ENCODE measurements at regions not wholly inside any gene's neighbourhood (a gene's known extent, or its start where the extent isn't known, plus 50 kb on each side); places are given as distances from the start of the nearest gene placed in this dataset.
"Not testable (repeated sequence)": the region's sequence is repeated elsewhere in the genome, so short reads cannot be mapped to it uniquely, and the experiment has no call there.

DNA sequence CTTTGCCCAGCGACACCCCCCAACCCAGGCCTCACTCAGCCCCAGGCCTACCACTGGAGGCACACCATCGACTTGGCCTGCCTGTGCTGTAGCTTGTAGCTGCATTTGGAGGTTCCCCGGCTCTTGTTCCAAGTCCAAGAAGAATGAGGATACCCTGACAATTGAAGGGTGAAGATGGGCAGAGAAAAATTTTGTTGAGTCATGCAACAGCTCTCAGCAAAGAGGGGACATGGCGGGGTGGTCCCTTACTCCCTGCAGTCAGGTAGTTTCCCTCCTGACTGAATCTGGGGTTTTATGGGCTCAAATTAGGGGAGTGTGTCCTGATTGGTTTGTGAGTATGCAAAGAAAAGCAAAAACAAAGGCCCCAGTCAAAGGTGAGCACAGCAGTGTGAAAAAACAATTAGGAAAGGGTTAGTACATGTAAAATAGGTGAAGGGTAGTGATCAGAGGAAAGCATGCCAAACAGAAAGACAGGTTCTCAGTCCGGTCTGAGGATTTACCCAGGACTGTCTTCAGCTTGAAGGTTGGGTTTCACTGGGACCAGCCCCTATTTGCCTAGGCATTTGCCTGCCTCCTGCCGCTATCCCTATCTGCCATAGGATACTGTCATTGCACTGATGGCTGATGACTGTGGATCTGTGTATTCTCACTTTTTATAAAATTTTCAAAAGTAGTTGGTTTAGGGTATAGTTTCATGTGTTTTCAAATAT lies 316.4 kb upstream of the RND3 start:
- H3K27me3 ChIP-seq (ENCODE audit: insufficient read depth, low read depth), result no peaks in the 10 kb centered on the region
- no peak overlapping the region for H3K4me2 ChIP-seq
- ChIA-PET CTCF (no interaction called here), POLR2A (ENCODE audit: unreplicated experiment) (no interaction called here)
- H4K20me1 ChIP-seq (ENCODE audit: insufficient read depth), result no peaks in the 10 kb centered on the region
- no peak for DNase-seq
- no peaks in the 10 kb centered on the region for H3K36me3 ChIP-seq (ENCODE audit: low read depth)
- no TSS peak for BruUV-seq (replicated peaks)
- no peak for TF ChIP-seq CTCF (conservative IDR thresholded peaks at IDR 0.05)
- no peak for TF ChIP-seq EZH2 (IDR thresholded peaks at IDR 0.05; ENCODE audit: low read depth)
- no peak overlapping the region for H3K27ac ChIP-seq
- no peak overlapping the region for H3K4me3 ChIP-seq
- no peak overlapping the region for H2AFZ ChIP-seq
- intact Hi-C loops (cut with micrococcal nuclease; ENCODE audit: unreplicated experiment), result no loop called here
- H3F3A ChIP-seq (ENCODE audit: insufficient read depth, low read depth), result no peaks in the 10 kb centered on the region
- no peaks in the 10 kb centered on the region for H3K9me2 ChIP-seq (ENCODE audit: insufficient read depth)
- H3K9me3 ChIP-seq (ENCODE audit: insufficient read depth, low read depth), result no peaks in the 10 kb centered on the region
- no peaks in the 10 kb centered on the region for H3K4me1 ChIP-seq (replicated peaks; ENCODE audit: insufficient read depth)
- H3K79me2 ChIP-seq (ENCODE audit: low read depth), result no peaks in the 10 kb centered on the region

- ChIA-PET CTCF (no interaction called here), POLR2A (ENCODE audit: unreplicated experiment) (no interaction called here)
- no peak for DNase-seq
Observed at GRCh38 chr2:150802635-150803034, 315.2 kb upstream of the RND3 start.

DNA sequence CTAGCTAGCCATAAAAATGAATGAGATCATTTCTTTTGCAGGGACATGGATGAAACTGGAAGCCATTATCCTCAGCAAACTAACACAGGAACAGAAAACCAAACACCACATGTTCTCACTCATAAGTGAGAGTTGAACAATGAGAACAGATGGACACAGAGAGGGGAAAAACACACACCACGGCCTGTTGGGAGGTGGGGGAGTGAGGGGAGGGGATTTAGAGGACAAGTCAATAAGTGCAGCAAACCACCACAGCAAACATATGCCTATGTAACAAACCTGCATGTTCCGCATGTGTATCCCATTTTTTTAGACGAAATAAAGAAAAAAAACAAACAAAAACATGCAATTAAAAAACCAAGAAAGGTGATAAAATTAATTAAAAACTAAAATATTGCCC lies 308.8 kb upstream of the RND3 start:
- H3K9me3 ChIP-seq (ENCODE audit: insufficient read depth, low read depth); H3K27me3 ChIP-seq (ENCODE audit: insufficient read depth, low read depth); H3K79me2 ChIP-seq (ENCODE audit: low read depth); POLR2A ChIA-PET (ENCODE audit: unreplicated experiment); DNase-seq; CTCF ChIA-PET; H3K4me2 ChIP-seq; H3K4me3 ChIP-seq; H2AFZ ChIP-seq; H4K20me1 ChIP-seq (ENCODE audit: insufficient read depth); BruUV-seq (replicated peaks); H3K36me3 ChIP-seq (ENCODE audit: low read depth); H3K9me2 ChIP-seq (ENCODE audit: insufficient read depth); intact Hi-C loops (cut with micrococcal nuclease; ENCODE audit: unreplicated experiment); H3K4me1 ChIP-seq (replicated peaks; ENCODE audit: insufficient read depth); H3F3A ChIP-seq (ENCODE audit: insufficient read depth, low read depth); H3K27ac ChIP-seq: not testable (repeated sequence)

More at GRCh38 chr2:150802635-150803034, 315.2 kb upstream of the RND3 start:
- no peak overlapping the region for H3K4me2 ChIP-seq
- no peak overlapping the region for H2AFZ ChIP-seq
- H3K27ac ChIP-seq, result no peak overlapping the region
- no peaks in the 10 kb centered on the region for H3K9me3 ChIP-seq (ENCODE audit: insufficient read depth, low read depth)
- no peaks in the 10 kb centered on the region for H3K4me1 ChIP-seq (replicated peaks; ENCODE audit: insufficient read depth)
- no peaks in the 10 kb centered on the region for H3K9me2 ChIP-seq (ENCODE audit: insufficient read depth)
- H3K4me3 ChIP-seq, result no peak overlapping the region
- TF ChIP-seq CTCF (conservative IDR thresholded peaks at IDR 0.05) (no peak), EZH2 (IDR thresholded peaks at IDR 0.05; ENCODE audit: low read depth) (no peak)
- H3F3A ChIP-seq (ENCODE audit: insufficient read depth, low read depth), result no peaks in the 10 kb centered on the region
- no peaks in the 10 kb centered on the region for H3K36me3 ChIP-seq (ENCODE audit: low read depth)
- no peaks in the 10 kb centered on the region for H3K27me3 ChIP-seq (ENCODE audit: insufficient read depth, low read depth)
- no peaks in the 10 kb centered on the region for H3K79me2 ChIP-seq (ENCODE audit: low read depth)
- H4K20me1 ChIP-seq (ENCODE audit: insufficient read depth), result no peaks in the 10 kb centered on the region
- no TSS peak for BruUV-seq (replicated peaks)
- intact Hi-C loops (cut with micrococcal nuclease; ENCODE audit: unreplicated experiment), result no loop called here

DNA sequence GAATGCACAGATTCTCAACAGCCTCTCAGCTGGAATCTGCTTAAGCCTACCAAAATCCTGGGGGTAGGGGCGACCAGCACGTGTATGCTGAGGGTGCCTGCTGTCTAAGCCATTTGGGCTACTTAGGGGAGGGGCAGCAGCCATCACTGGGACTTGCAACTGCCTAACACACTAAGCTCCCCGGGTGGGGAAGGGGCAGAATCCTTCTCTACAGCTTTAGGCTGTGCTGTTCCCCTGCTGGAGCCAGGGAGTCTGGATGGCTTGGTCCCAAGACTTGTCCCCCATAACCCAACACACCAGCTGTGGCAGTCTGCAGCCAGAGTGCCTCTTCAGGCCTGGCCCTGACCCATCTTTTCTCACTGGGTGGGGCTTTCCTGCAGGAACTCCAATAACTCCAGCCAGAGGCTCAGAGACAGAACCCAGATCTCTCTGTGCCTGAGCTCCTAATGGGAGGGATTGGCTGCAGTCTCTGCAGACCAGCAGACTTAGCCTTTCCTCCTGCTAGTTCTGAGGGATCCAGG lies 305.4 kb upstream of the RND3 start:
- H4K20me1 ChIP-seq (ENCODE audit: insufficient read depth), result no peaks in the 10 kb centered on the region
- no peaks in the 10 kb centered on the region for H3K9me2 ChIP-seq (ENCODE audit: insufficient read depth)
- no peaks in the 10 kb centered on the region for H3K36me3 ChIP-seq (ENCODE audit: low read depth)
- H3F3A ChIP-seq (ENCODE audit: insufficient read depth, low read depth), result no peaks in the 10 kb centered on the region
- no TSS peak for BruUV-seq (replicated peaks)
- H3K4me3 ChIP-seq, result no peak overlapping the region
- H3K79me2 ChIP-seq (ENCODE audit: low read depth), result no peaks in the 10 kb centered on the region
- DNase-seq, result no peak
- H3K9me3 ChIP-seq (ENCODE audit: insufficient read depth, low read depth), result no peaks in the 10 kb centered on the region
- TF ChIP-seq EZH2 (IDR thresholded peaks at IDR 0.05; ENCODE audit: low read depth) (no peak), CTCF (conservative IDR thresholded peaks at IDR 0.05) (no peak)
- no peak overlapping the region for H3K4me2 ChIP-seq
- no peak overlapping the region for H2AFZ ChIP-seq
- ChIA-PET CTCF (no interaction called here), POLR2A (ENCODE audit: unreplicated experiment) (no interaction called here)
- no peak overlapping the region for H3K27ac ChIP-seq
- no peaks in the 10 kb centered on the region for H3K27me3 ChIP-seq (ENCODE audit: insufficient read depth, low read depth)
- intact Hi-C loops (cut with micrococcal nuclease; ENCODE audit: unreplicated experiment), result no loop called here
- H3K4me1 ChIP-seq (replicated peaks; ENCODE audit: insufficient read depth), result no peaks in the 10 kb centered on the region

Measured in PC-9 (cell line).